ENCODE measurements at regions not wholly inside any gene's neighbourhood (a gene's known extent, or its start where the extent isn't known, plus 50 kb on each side); places are given as distances from the start of the nearest gene placed in this dataset.

- no peaks in the 10 kb centered on the region for H3K79me2 ChIP-seq (ENCODE audit: low read depth)
- H3K36me3 Mint-ChIP-seq = no peaks in the 10 kb centered on the region
- H3K27me3 Mint-ChIP-seq (ENCODE audit: insufficient read depth, low read depth) = peaks cover 5% of the 10 kb centered on the region
- no peak overlapping the region for H3K4me2 ChIP-seq
- H3K27me3 ChIP-seq = no peaks in the 10 kb centered on the region
- no peak overlapping the region for H3K9ac ChIP-seq
- no peaks in the 10 kb centered on the region for H3K9me3 ChIP-seq (ENCODE audit: low read depth)
- H3F3A ChIP-seq (ENCODE audit: low read depth) = no peaks in the 10 kb centered on the region
- H2AFZ ChIP-seq (replicated peaks) = no peak overlapping the region
- no peak overlapping the region for H3K27ac ChIP-seq
- TF ChIP-seq EZH2 (IDR thresholded peaks at IDR 0.05) (no peak), CTCF (IDR thresholded peaks at IDR 0.05) (no peak), EZH2phosphoT487 (IDR thresholded peaks at IDR 0.05) (no peak)
- H3K36me3 ChIP-seq = no peaks in the 10 kb centered on the region
- no peak overlapping the region for H3K4me3 Mint-ChIP-seq
- no peaks in the 10 kb centered on the region for H3K9me3 Mint-ChIP-seq
- H3K4me1 ChIP-seq = no peaks in the 10 kb centered on the region
- H3K4me3 ChIP-seq = no peak overlapping the region
- no peak for DNase-seq (ENCODE audit: low spot score)
- no peaks in the 10 kb centered on the region for H3K4me1 Mint-ChIP-seq
- H4K20me1 ChIP-seq (ENCODE audit: low read depth) = no peaks in the 10 kb centered on the region
- no peak overlapping the region for H3K27ac Mint-ChIP-seq
Measured at GRCh38 chr7:52571026-52571425, 464.4 kb upstream of the POM121L12 start.

- Histone ChIP-seq H4K20me1 (ENCODE audit: low read depth) (no peaks in the 10 kb centered on the region), H3K79me2 (ENCODE audit: low read depth) (no peaks in the 10 kb centered on the region), H3K9ac (no peak overlapping the region), H3F3A (ENCODE audit: low read depth) (no peaks in the 10 kb centered on the region), H2AFZ (replicated peaks) (no peak overlapping the region), H3K36me3 (no peaks in the 10 kb centered on the region), H3K4me1 (no peaks in the 10 kb centered on the region), H3K9me3 (ENCODE audit: low read depth) (no peaks in the 10 kb centered on the region), H3K27me3 (no peaks in the 10 kb centered on the region), H3K4me2 (no peak overlapping the region), H3K4me3 (no peak overlapping the region), H3K27ac (no peak overlapping the region)
- Mint-ChIP-seq H3K27ac (no peak overlapping the region), H3K36me3 (no peaks in the 10 kb centered on the region), H3K27me3 (ENCODE audit: insufficient read depth, low read depth) (peaks cover 5% of the 10 kb centered on the region), H3K4me1 (no peaks in the 10 kb centered on the region), H3K4me3 (no peak overlapping the region), H3K9me3 (no peaks in the 10 kb centered on the region)
- TF ChIP-seq CTCF (IDR thresholded peaks at IDR 0.05) (no peak), EZH2 (IDR thresholded peaks at IDR 0.05) (no peak), EZH2phosphoT487 (IDR thresholded peaks at IDR 0.05) (no peak)
- no peak for DNase-seq (ENCODE audit: low spot score)
Measured at GRCh38 chr7:52569151-52569550, 466.3 kb upstream of the POM121L12 start.

- TF ChIP-seq EZH2 (IDR thresholded peaks at IDR 0.05) = no peak
- TF ChIP-seq EZH2phosphoT487 (IDR thresholded peaks at IDR 0.05) = no peak
- TF ChIP-seq CTCF (IDR thresholded peaks at IDR 0.05) = no peak
- Histone ChIP-seq H3K79me2 (ENCODE audit: low read depth) (no peaks in the 10 kb centered on the region), H3K4me3 (no peak overlapping the region), H3K27me3 (no peaks in the 10 kb centered on the region), H3K9ac (no peak overlapping the region), H3K36me3 (no peaks in the 10 kb centered on the region), H3K9me3 (ENCODE audit: low read depth) (no peaks in the 10 kb centered on the region), H3F3A (ENCODE audit: low read depth) (no peaks in the 10 kb centered on the region), H3K4me1 (no peaks in the 10 kb centered on the region), H3K27ac (no peak overlapping the region), H2AFZ (replicated peaks) (no peak overlapping the region), H4K20me1 (ENCODE audit: low read depth) (no peaks in the 10 kb centered on the region), H3K4me2 (no peak overlapping the region)
- no peaks in the 10 kb centered on the region for H3K9me3 Mint-ChIP-seq
- no peak for DNase-seq (ENCODE audit: low spot score)
- H3K4me3 Mint-ChIP-seq = no peak overlapping the region
- H3K4me1 Mint-ChIP-seq = no peaks in the 10 kb centered on the region
- H3K27me3 Mint-ChIP-seq (ENCODE audit: insufficient read depth, low read depth) = peaks cover 9% of the 10 kb centered on the region
- H3K36me3 Mint-ChIP-seq = no peaks in the 10 kb centered on the region
- no peak overlapping the region for H3K27ac Mint-ChIP-seq
Measured at GRCh38 chr7:52565974-52566373, 469.5 kb upstream of the POM121L12 start.

- Histone ChIP-seq H3K9me3 (ENCODE audit: low read depth) (no peaks in the 10 kb centered on the region), H3F3A (ENCODE audit: low read depth) (no peaks in the 10 kb centered on the region), H3K4me1 (no peaks in the 10 kb centered on the region), H3K4me3 (no peak overlapping the region), H3K9ac (no peak overlapping the region), H3K4me2 (no peak overlapping the region), H3K79me2 (ENCODE audit: low read depth) (no peaks in the 10 kb centered on the region), H3K27me3 (no peaks in the 10 kb centered on the region), H3K27ac (no peak overlapping the region), H2AFZ (replicated peaks) (no peak overlapping the region), H3K36me3 (no peaks in the 10 kb centered on the region), H4K20me1 (ENCODE audit: low read depth) (no peaks in the 10 kb centered on the region)
- peaks cover 2% of the 10 kb centered on the region for H3K9me3 Mint-ChIP-seq
- no peak for TF ChIP-seq EZH2 (IDR thresholded peaks at IDR 0.05)
- no peak for TF ChIP-seq EZH2phosphoT487 (IDR thresholded peaks at IDR 0.05)
- TF ChIP-seq CTCF (IDR thresholded peaks at IDR 0.05) = no peak
- H3K27ac Mint-ChIP-seq = no peak overlapping the region
- no peaks in the 10 kb centered on the region for H3K4me1 Mint-ChIP-seq
- no peak for DNase-seq (ENCODE audit: low spot score)
- H3K36me3 Mint-ChIP-seq = no peaks in the 10 kb centered on the region
- peaks cover 2% of the 10 kb centered on the region for H3K27me3 Mint-ChIP-seq (ENCODE audit: insufficient read depth, low read depth)
- H3K4me3 Mint-ChIP-seq = no peak overlapping the region
Measured at GRCh38 chr7:52555805-52556204, 479.6 kb upstream of the POM121L12 start.

Measured in neural progenitor cell (in vitro differentiated cells).